Loucy (cell line): ENCODE measurements at regions not wholly inside any gene's neighbourhood (a gene's known extent, or its start where the extent isn't known, plus 50 kb on each side); places are given as distances from the start of the nearest gene placed in this dataset.

ENCODE experiments used
- H2AFZ ChIP-seq: fragments of 200-600 bp; sonication (generic); 2 replicates; pipeline ENCODE4 v1.6.0; 2016; ENCODE audit warnings: antibody characterized with exemption, mild to moderate bottlenecking, low read length, moderate library complexity
- H3F3A ChIP-seq: fragments of 200-600 bp; 2 replicates; pipeline ENCODE4 v1.6.0; 2016; ENCODE audit warnings: antibody characterized with exemption, low read depth, mild to moderate bottlenecking
- H3K27me3 ChIP-seq: fragments of 200-600 bp; sonication (generic); 2 replicates; pipeline ENCODE4 v1.6.1; 2014; ENCODE audit warnings: low read length, mild to moderate bottlenecking; ENCODE audit not compliant: insufficient read depth, poor library complexity, severe bottlenecking
- H3K36me3 ChIP-seq: fragments of 200-600 bp; sonication (generic); 2 replicates; pipeline ENCODE4 v1.6.1; 2016; ENCODE audit warnings: low read length; ENCODE audit not compliant: insufficient read depth
- H3K4me1 ChIP-seq: fragments of 200-600 bp; sonication (generic); 2 replicates; pipeline ENCODE4 v1.5.1; 2014; ENCODE audit warnings: low read length, mild to moderate bottlenecking; ENCODE audit not compliant: insufficient read depth, poor library complexity, severe bottlenecking
- H3K4me2 ChIP-seq: fragments of 200-600 bp; sonication (generic); 2 replicates; pipeline ENCODE4 v1.6.0; 2014; ENCODE audit warnings: antibody characterized with exemption, low read length, low read depth, mild to moderate bottlenecking; ENCODE audit not compliant: poor library complexity, severe bottlenecking
- H3K4me3 ChIP-seq: fragments of 200-600 bp; sonication (generic); 2 replicates; pipeline ENCODE4 v1.5.1; 2014; ENCODE audit warnings: low read length, mild to moderate bottlenecking, mixed read lengths; ENCODE audit not compliant: poor library complexity, severe bottlenecking
- H3K79me2 ChIP-seq: fragments of 200-600 bp; sonication (generic); 2 replicates; pipeline ENCODE4 v1.6.1; 2014; ENCODE audit warnings: low read length; ENCODE audit not compliant: insufficient read depth
- H3K9ac ChIP-seq: fragments of 200-600 bp; sonication (generic); 2 replicates; pipeline ENCODE4 v1.6.0; 2014; ENCODE audit warnings: mild to moderate bottlenecking, low read depth, low read length, moderate library complexity; ENCODE audit not compliant: poor library complexity, severe bottlenecking
- H3K9me2 ChIP-seq: fragments of 200-600 bp; sonication (generic); replicated peaks from 2 replicates; pipeline ENCODE4 v1.6.1; 2016; ENCODE audit warnings: low read depth, low read length, mixed read lengths
- H3K9me3 ChIP-seq: fragments of 200-600 bp; sonication (generic); 2 replicates; pipeline ENCODE4 v1.6.1; 2014; ENCODE audit warnings: mild to moderate bottlenecking, antibody characterized with exemption, low read length, low read depth; ENCODE audit not compliant: insufficient read depth
- H4K20me1 ChIP-seq: fragments of 200-600 bp; sonication (generic); 2 replicates; pipeline ENCODE4 v1.6.0; 2014; ENCODE audit warnings: antibody characterized with exemption, low read length, mild to moderate bottlenecking; ENCODE audit not compliant: insufficient read depth, poor library complexity, severe bottlenecking
- EZH2phosphoT487 ChIP-seq: fragments of 200-600 bp; IDR thresholded peaks from 2 replicates; pipeline ENCODE4 v1.6.1; 2018; ENCODE audit warnings: antibody characterized with exemption, mild to moderate bottlenecking, moderate library complexity, borderline replicate concordance
- TF ChIP-seq, protein P1 (sequence below): fragments of 200-600 bp; sonication (generic); conservative IDR thresholded peaks from 2 replicates; pipeline ENCODE4 v1.5.1; 2014; ENCODE audit warnings: mild to moderate bottlenecking, antibody characterized with exemption, low read length

- no peaks in the 10 kb centered on the region for H3K4me1 ChIP-seq
- H2AFZ ChIP-seq, result no peak overlapping the region
- H3K36me3 ChIP-seq, result no peaks in the 10 kb centered on the region
- no peaks in the 10 kb centered on the region for H3K9me3 ChIP-seq
- H3F3A ChIP-seq, result no peaks in the 10 kb centered on the region
- no peak overlapping the region for H3K9ac ChIP-seq
- H3K4me3 ChIP-seq, result no peak overlapping the region
- no peak overlapping the region for H3K4me2 ChIP-seq
- H3K27me3 ChIP-seq, result no peaks in the 10 kb centered on the region
- no peaks in the 10 kb centered on the region for H3K79me2 ChIP-seq
- TF ChIP-seq, protein P1, sequence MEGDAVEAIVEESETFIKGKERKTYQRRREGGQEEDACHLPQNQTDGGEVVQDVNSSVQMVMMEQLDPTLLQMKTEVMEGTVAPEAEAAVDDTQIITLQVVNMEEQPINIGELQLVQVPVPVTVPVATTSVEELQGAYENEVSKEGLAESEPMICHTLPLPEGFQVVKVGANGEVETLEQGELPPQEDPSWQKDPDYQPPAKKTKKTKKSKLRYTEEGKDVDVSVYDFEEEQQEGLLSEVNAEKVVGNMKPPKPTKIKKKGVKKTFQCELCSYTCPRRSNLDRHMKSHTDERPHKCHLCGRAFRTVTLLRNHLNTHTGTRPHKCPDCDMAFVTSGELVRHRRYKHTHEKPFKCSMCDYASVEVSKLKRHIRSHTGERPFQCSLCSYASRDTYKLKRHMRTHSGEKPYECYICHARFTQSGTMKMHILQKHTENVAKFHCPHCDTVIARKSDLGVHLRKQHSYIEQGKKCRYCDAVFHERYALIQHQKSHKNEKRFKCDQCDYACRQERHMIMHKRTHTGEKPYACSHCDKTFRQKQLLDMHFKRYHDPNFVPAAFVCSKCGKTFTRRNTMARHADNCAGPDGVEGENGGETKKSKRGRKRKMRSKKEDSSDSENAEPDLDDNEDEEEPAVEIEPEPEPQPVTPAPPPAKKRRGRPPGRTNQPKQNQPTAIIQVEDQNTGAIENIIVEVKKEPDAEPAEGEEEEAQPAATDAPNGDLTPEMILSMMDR, result no peak
- no peak for TF ChIP-seq EZH2phosphoT487
- no peaks in the 10 kb centered on the region for H4K20me1 ChIP-seq
- no peaks in the 10 kb centered on the region for H3K9me2 ChIP-seq
Measured at GRCh38 chr12:65598688-65599087, 225.6 kb upstream of the HMGA2 start.

- Histone ChIP-seq H3K9me3 (no peaks in the 10 kb centered on the region), H3K4me1 (peaks cover 1% of the 10 kb centered on the region), H3K36me3 (no peaks in the 10 kb centered on the region), H4K20me1 (no peaks in the 10 kb centered on the region), H3K27me3 (no peaks in the 10 kb centered on the region), H3K9me2 (no peaks in the 10 kb centered on the region), H3K9ac (no peak overlapping the region), H3K4me2 (peak overlapping the region; percentile 55), H2AFZ (no peak overlapping the region), H3K79me2 (no peaks in the 10 kb centered on the region), H3K4me3 (peak overlapping the region; percentile 55), H3F3A (no peaks in the 10 kb centered on the region)
- no peak for TF ChIP-seq EZH2phosphoT487
- TF ChIP-seq, protein P1, result no peak
Measured at GRCh38 chr12:65602253-65602609, 222.1 kb upstream of the HMGA2 start.

DNA sequence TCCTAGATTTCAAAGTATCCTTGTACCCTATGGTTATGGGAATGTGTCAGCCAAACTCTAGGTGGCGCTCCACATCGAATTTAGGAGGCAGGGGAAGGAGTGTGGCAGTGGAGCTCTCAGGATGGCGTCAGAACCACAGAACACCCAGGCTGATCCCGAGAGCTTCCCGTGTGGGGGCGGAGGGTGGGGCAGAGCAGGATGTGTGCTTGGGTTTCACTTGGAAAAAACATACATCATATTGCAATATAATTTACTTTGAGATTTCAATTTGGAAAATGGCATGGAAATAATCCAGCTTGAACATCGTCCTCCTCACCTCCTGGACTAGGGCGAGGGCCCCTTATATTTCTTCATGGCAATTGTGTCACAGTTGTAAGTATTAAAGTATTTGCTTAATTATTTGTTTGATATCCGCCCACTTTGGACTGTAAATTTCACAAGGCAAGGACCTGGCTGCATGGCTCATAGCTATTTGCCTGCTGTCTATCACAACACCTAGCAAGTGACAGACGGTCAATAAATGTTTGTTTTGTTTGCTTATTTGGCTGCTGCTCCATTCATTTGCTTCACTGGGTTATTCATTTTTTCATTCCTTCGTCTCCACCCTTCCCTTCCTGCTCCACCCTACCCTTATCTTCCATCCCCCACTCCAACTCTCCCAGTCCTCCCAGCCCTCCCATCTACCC lies 221.5 kb upstream of the HMGA2 start:
- peak overlapping the region; percentile 72; the same call in 1 of the 2 replicates for H2AFZ ChIP-seq
- H4K20me1 ChIP-seq, result no peaks in the 10 kb centered on the region
- H3K4me1 ChIP-seq, result peaks cover 5% of the 10 kb centered on the region
- no peaks in the 10 kb centered on the region for H3K79me2 ChIP-seq
- no peaks in the 10 kb centered on the region for H3K9me3 ChIP-seq
- no peaks in the 10 kb centered on the region for H3K9me2 ChIP-seq
- H3F3A ChIP-seq, result no peaks in the 10 kb centered on the region
- no peak for TF ChIP-seq EZH2phosphoT487
- TF ChIP-seq, protein P1, result peak; percentile 90
- H3K4me2 ChIP-seq, result peak overlapping the region; percentile 55
- no peaks in the 10 kb centered on the region for H3K36me3 ChIP-seq
- no peaks in the 10 kb centered on the region for H3K27me3 ChIP-seq
- no peak overlapping the region for H3K9ac ChIP-seq
- H3K4me3 ChIP-seq, result peak overlapping the region; percentile 55
